GM18508 (cell line): ENCODE measurements at regions not wholly inside any gene's neighbourhood (a gene's known extent, or its start where the extent isn't known, plus 50 kb on each side); places are given as distances from the start of the nearest gene placed in this dataset.

ENCODE experiments used
- ATAC-seq: cut with Tn5 transposase; IDR thresholded peaks from one replicate; pipeline ENCODE4 v1.9.1; 2021; ENCODE audit warnings: moderate number of reproducible peaks; ENCODE audit not compliant: insufficient read depth, unreplicated experiment

GRCh38 chr5:17157916-17158529 lies 59.4 kb upstream of the BASP1 start:
- ATAC-seq = no peak

- no peak for ATAC-seq
Measured at GRCh38 chr5:17160756-17161040, 56.7 kb upstream of the BASP1 start.

GRCh38 chr5:17161662-17162061 lies 55.8 kb upstream of the BASP1 start:
- no peak for ATAC-seq

- no peak for ATAC-seq
Measured at GRCh38 chr5:17163221-17163620, 54.2 kb upstream of the BASP1 start.

- ATAC-seq = no peak
Measured at GRCh38 chr5:17167171-17167891, 50.1 kb upstream of the BASP1 start.
